GM19238 (cell line): ENCODE measurements at regions not wholly inside any gene's neighbourhood (a gene's known extent, or its start where the extent isn't known, plus 50 kb on each side); places are given as distances from the start of the nearest gene placed in this dataset.
"Not testable (repeated sequence)": the region's sequence is repeated elsewhere in the genome, so short reads cannot be mapped to it uniquely, and the experiment has no call there.

Source experiments
- DNase-seq: peaks from one replicate; pipeline ENCODE4 v3.0.0; 2011; ENCODE audit warnings: low spot score; ENCODE audit not compliant: insufficient read length

DNA sequence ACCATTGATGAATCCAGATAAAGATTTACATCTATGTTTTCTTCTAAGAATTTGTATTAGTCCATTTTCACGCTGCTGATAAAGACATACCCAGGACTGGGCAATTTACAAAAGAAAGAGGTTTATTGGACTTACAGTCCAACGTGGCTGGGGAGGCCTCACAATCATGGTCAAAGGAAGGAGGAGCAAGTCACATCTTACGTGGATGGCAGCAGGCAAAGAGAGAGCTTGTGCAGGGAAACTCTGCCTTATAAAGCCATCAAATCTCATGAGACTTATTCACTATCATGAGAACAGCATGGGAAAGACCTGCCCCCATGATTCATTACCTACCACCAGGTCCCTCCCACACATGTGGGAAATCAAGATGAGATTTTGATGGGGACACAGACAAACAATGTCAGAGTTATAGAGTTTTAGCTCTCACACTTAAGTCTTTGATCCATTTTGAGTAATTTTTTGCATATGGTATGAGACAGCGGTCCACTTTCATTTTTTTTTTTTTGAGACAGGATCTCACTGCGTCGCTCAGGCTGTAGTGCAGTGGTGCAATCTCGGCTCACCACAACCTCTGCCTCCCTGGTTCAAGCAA is 53.5 kb upstream of the JADE2 start:
- not testable (repeated sequence) for DNase-seq

DNA sequence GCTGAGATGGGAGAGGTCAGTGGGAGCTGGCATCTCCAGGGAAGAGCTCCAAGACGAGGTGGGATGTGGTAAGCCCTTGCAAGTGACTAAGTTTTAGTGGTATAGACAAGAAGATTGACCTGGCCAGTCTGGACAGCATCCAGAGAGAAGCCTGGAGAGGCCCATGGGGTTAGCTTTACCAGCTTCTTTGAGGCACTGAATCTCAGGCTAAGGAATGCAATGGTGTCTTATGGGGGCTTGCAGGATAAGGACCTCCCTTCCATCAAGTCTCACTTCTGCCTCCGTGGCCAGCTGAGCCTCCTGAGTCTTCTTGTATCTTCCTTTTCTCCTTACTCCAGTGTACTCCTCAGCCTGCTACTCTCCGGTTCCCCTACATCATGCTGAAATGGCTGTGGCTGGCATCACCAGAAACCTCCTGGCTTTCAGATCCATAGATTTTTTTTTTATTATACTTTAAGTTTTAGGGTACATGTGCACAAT is 56.5 kb upstream of the JADE2 start:
- DNase-seq: no peak

DNA sequence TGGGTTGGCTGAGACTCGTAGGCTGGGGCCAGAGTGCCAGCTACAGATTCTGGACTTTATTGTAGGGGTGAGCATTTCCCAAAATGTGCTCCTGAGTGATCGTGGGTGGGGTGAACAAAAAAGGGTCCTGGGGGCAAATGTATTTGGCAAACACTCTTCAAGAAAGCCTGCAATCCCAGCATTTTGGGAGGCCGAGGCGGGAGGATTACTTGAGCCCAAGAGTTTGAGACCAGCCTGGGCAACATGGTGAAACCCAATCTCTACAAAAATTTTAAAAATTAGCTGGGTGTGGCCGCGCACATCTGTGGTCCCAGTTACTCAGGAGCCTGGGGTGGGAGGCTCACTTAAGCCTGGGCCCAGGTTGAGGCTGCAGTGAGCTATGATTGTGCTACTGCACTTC is 55.5 kb upstream of the CDKN2AIPNL start:
- DNase-seq: no peak

GRCh38 chr5:134466241-134467069 is 54.8 kb upstream of the CDKN2AIPNL start:
- DNase-seq: peak; percentile 34

DNA sequence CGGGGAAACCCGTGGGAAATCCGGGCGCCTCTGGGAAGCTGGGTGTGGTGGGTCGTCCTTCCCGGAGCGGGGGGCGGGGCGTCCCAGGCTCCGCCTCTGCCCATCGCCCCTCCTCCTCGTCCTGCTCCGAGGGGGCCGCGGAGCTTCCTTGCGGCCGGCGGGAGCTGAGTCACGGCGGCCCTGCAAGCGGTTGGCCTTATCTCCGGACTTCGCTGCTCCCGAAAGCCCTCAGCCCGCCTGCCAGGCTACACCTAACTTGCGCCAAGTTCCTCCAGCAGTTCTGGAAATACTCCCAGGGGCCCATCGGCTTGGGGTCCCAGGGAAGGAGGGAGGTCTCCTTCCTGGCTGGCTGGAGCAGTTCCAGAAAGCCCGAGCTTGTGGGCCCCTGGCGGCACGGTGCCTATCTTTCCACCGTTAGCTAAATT is 54.1 kb upstream of the CDKN2AIPNL start:
- DNase-seq: peak; percentile 76

DNA sequence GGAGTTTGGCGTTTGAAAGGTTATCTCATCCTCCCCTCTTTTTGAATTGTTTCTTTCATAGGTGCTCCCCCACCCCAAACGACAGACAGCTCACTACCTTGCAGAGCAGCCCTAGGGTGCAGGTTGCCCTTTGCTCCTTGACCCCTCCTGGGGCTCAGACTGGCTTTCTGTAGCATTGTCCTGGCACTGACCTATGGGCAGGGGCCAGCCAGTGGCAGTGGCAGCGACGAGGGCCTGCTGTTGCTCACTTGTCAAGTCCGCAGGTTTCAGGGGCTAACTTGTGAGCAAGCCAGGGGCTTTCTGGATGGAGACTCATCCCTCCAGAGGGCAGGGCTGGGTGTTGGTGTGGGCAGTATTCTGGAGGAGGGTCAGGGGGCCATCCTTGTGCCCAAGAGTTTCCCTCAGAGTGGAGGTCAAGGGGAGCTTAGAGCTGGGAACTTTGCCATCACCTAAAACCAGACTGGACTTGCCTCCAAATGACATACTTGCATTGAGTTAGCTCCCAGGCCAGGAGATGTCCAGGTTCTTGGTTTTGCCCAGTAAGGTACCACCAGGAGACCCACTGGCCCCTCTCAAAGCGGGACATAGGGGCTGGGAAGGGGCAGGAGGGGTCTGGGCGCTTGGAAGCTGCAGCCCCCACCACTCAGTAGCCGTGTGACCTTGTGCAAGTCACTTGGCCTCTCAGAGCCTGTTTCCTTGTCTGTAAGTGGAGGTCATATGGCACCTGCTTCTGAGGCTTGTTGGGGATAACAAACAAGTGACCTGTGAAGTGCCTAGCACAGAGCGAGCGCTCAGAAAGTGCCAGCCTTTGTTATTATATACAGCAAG is 53.5 kb upstream of the CDKN2AIPNL start:
- no peak for DNase-seq

DNA sequence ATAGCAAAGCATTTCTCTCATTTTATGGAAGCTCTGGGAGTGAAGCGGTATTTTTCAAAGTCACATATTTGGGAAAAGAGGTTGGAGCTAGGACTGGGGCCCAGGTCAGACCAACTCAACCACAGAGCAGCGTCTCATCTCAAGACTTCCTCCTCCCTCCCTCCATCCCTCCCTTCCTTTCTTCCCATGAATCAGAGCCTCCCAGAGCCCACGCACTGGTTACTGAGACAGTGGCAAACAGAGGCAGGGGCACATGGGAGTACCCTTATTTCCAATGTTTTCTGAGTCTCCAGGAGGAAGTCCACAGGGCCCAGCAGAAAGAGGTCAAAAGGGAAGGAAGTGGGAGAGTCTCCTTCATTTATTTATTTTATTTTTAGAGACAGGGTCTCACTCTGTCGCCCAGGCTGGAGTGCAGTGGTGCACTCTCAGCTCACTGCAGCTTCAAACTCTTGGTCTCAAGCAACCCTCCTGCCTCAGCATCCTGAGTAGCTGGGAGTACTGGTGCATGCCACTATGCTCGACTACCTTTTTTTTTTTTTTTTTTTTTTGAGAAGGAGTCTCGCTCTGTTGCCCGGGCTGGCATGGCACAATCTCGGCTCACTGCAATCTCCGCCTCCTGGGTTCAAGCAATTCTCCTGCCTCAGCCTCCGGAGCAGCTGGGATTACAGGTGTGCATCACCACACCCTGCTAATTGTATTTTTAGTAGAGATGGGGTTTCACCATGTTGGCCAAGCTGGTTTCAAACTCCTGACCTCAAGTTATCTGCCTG is 52.5 kb upstream of the CDKN2AIPNL start:
- no peak for DNase-seq

DNA sequence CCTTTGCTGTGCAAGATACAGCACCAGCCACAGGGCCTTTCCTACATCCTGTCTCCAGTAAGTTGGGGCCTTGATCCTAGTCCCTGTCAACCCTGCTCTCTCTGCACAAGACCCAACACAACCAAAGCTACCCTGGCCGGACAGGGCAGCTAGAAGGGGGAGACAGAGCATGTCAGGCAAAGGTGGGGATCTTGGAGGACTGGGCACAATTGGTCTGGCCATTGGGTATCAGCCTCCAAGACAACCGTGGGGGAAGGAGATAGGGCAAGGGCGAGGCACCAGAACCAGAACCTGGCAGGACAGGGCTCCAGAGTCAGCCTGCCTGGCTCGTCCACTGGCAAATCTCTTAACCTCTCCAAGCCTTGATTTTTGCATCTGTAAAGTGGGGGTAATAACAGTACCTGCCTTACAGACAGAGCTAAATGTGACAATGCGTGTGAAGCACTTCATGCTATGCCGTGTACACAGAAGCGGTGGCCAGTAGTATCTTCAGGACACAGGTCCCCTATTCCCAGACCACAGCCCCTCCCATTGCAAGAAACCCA is 51.6 kb upstream of the CDKN2AIPNL start:
- DNase-seq: no peak

DNA sequence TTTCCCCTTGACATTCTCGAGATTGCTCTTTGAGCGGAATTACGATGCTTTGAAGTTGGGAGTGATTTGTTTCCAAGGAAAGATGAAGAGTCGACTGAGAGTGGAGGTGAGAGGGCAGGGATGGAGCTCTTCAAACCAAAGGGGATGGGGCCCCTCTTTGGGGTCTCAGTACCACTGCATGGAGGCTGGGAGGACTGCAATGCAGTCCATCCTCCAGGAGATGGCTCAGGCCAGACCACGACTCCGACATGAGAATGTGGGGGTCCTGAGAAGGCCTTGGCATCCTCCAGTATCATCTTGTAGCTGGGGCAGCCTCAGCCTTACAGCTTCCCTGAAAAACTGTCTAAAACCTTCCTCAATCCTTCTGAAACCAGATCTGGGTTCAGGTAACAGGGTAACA is 51.1 kb upstream of the CDKN2AIPNL start:
- DNase-seq: no peak

GRCh38 chr5:134462047-134462575 is 50.4 kb upstream of the CDKN2AIPNL start:
- DNase-seq: no peak
